Coronary artery (tissue), 2 donors: ENCODE measurements at regions not wholly inside any gene's neighbourhood (a gene's known extent, or its start where the extent isn't known, plus 50 kb on each side); places are given as distances from the start of the nearest gene placed in this dataset.

Experiments used
- DNase-seq: peaks from one replicate; pipeline ENCODE4 v3.0.0-alpha.2; 2017; ENCODE audit warnings: low spot score
- H3K27ac ChIP-seq, 2 donors: fragments of 200-600 bp; sonication (generic); one replicate each; pipeline ENCODE4 v1.5.1; 2016 to 2019
- H3K4me3 ChIP-seq: fragments of 200-600 bp; sonication (generic); 2 replicates; pipeline ENCODE4 v1.5.1; 2016; ENCODE audit warnings: mild to moderate bottlenecking, moderate library complexity
- CTCF ChIP-seq: fragments of 200-600 bp; sonication (generic); IDR thresholded peaks from one replicate; pipeline ENCODE4 v1.5.1; 2019; ENCODE audit warnings: antibody characterized with exemption

GRCh38 chr3:127405791-127406190 lies 117.9 kb upstream of the PRR20G start:
- Histone ChIP-seq H3K27ac (no peak overlapping the region), H3K4me3 (no peak overlapping the region)
- no peak for DNase-seq
- TF ChIP-seq CTCF: no peak

GRCh38 chr3:127405010-127405598 lies 117.3 kb upstream of the PRR20G start:
- TF ChIP-seq CTCF: no peak
- DNase-seq: peak; percentile 57
- Histone ChIP-seq H3K4me3 (no peak overlapping the region), H3K27ac (no peak overlapping the region)

- no peak for DNase-seq
- H3K27ac ChIP-seq: no peak overlapping the region
- TF ChIP-seq CTCF: no peak
- H3K4me3 ChIP-seq: no peak overlapping the region
Measured at GRCh38 chr3:127404221-127405009, 116.6 kb upstream of the PRR20G start.

- TF ChIP-seq CTCF: no peak
- H3K4me3 ChIP-seq: no peak overlapping the region
- DNase-seq: no peak
- H3K27ac ChIP-seq: no peak overlapping the region
Measured at GRCh38 chr3:127403795-127404194, 115.9 kb upstream of the PRR20G start.

- no peak overlapping the region for H3K27ac ChIP-seq
- no peak for DNase-seq
- no peak for TF ChIP-seq CTCF
- H3K4me3 ChIP-seq: no peak overlapping the region
Measured at GRCh38 chr3:127399154-127399553, 111.3 kb upstream of the PRR20G start.

GRCh38 chr3:127396473-127396872 lies 108.6 kb upstream of the PRR20G start:
- no peak overlapping the region for H3K4me3 ChIP-seq
- H3K27ac ChIP-seq: no peak overlapping the region
- DNase-seq: no peak
- no peak for TF ChIP-seq CTCF
